ENCODE measurements at regions not wholly inside any gene's neighbourhood (a gene's known extent, or its start where the extent isn't known, plus 50 kb on each side); places are given as distances from the start of the nearest gene placed in this dataset.

DNA sequence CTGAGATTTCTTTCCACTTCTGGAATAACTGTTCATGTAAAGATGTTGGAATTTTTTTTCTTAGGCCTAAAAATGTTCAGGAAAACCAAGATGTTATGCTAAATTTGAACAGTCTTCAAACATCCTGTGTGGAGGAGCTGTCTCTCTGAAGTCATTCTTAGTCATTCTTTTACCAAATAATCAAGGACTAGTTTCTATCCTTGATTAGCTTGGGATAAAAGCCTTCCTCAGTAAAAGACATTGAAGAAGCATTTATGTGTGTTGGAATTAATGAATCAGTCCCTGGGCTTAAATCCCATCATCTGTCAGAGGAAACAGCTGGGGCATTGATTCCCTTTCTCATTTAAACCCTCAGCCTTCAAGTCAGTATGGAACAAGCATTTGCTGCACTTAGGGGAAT, 300.1 kb upstream of the NXPH2 start:
- ChIA-PET CTCF (no interaction called here), POLR2A (no interaction called here)
- DNase-seq (ENCODE audit: extremely low spot score): no peak
- no peak for TF ChIP-seq HDGF (IDR thresholded peaks at IDR 0.05; ENCODE audit: borderline replicate concordance)
- no peak for TF ChIP-seq SP1 (IDR thresholded peaks at IDR 0.05)
- no peak for TF ChIP-seq SUZ12 (IDR thresholded peaks at IDR 0.05)
- TF ChIP-seq FOXA1 (IDR thresholded peaks at IDR 0.05): no peak
- no peak for TF ChIP-seq CTBP1 (IDR thresholded peaks at IDR 0.05; ENCODE audit: borderline replicate concordance)

- CTCF ChIA-PET: no interaction called here
- DNase-seq (ENCODE audit: extremely low spot score): no peak
- POLR2A ChIA-PET: no interaction called here
- no peak for TF ChIP-seq FOXA1 (IDR thresholded peaks at IDR 0.05)
- no peak for TF ChIP-seq LEF1 (IDR thresholded peaks at IDR 0.05; ENCODE audit: borderline replicate concordance)
- TF ChIP-seq ARNT (IDR thresholded peaks at IDR 0.05): no peak
Observed at GRCh38 chr2:139079311-139079710, 299.1 kb upstream of the NXPH2 start.

DNA sequence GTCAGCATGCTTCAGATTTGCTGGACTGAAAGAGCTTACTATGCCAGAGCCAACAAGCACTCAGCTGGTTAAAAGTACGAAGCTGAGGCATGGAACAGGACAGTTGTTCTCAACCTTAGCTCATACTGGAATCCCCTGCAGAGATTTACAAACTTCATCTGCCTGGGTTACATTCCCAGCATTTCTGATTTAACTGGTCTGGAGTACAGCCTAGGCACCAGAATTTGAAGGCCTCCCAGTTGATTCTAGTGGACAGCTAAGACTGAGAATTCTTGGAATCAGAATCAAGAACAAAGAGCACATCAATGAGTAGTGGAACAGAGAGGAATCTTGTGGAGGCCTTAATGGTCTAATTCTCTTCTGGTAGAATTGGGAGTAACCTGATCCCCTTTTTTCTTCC, 298.2 kb upstream of the NXPH2 start:
- CTCF ChIA-PET: no interaction called here
- no peak for TF ChIP-seq L3MBTL2 (conservative IDR thresholded peaks at IDR 0.05)
- no peak for TF ChIP-seq NFRKB (IDR thresholded peaks at IDR 0.05)
- TF ChIP-seq SP1 (IDR thresholded peaks at IDR 0.05): no peak
- no peak for TF ChIP-seq FOXK2 (IDR thresholded peaks at IDR 0.05)
- no peak for TF ChIP-seq ZNF384 (IDR thresholded peaks at IDR 0.05)
- no peak for TF ChIP-seq ARNT (IDR thresholded peaks at IDR 0.05)
- TF ChIP-seq FOXM1 (IDR thresholded peaks at IDR 0.05; ENCODE audit: borderline replicate concordance): no peak
- TF ChIP-seq, protein P1, sequence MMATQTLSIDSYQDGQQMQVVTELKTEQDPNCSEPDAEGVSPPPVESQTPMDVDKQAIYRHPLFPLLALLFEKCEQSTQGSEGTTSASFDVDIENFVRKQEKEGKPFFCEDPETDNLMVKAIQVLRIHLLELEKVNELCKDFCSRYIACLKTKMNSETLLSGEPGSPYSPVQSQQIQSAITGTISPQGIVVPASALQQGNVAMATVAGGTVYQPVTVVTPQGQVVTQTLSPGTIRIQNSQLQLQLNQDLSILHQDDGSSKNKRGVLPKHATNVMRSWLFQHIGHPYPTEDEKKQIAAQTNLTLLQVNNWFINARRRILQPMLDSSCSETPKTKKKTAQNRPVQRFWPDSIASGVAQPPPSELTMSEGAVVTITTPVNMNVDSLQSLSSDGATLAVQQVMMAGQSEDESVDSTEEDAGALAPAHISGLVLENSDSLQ (IDR thresholded peaks at IDR 0.05): no peak
- no peak for TF ChIP-seq TARDBP (IDR thresholded peaks at IDR 0.05)
- TF ChIP-seq ELF4 (IDR thresholded peaks at IDR 0.05): no peak
- TF ChIP-seq BHLHE40 (IDR thresholded peaks at IDR 0.05; ENCODE audit: borderline replicate concordance): no peak
- DNase-seq (ENCODE audit: extremely low spot score): no peak
- POLR2A ChIA-PET: no interaction called here

- DNase-seq (ENCODE audit: extremely low spot score): no peak
- ChIA-PET CTCF (no interaction called here), POLR2A (no interaction called here)
- TF ChIP-seq TARDBP (IDR thresholded peaks at IDR 0.05) (no peak), SUZ12 (IDR thresholded peaks at IDR 0.05) (no peak), L3MBTL2 (conservative IDR thresholded peaks at IDR 0.05) (no peak)
Observed at GRCh38 chr2:139077099-139077737, 297.0 kb upstream of the NXPH2 start.

DNA sequence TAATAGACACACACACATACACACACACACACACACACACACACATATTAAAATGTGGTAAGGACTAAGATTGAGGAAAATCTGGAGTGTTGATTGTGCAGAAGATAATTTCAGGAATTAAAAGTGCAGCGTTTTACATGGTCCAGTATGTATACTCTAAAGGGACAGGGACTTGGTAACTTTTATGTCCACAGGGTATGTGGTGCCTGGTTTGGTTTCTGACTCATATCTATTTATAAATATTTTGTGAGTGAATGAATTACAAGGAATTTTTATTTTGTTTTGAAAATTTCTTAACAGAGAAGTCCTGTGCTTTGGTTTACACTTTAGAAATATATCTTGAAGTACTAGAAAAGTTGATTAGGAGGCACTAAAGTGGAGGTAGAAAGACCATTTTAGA, 287.7 kb upstream of the NXPH2 start:
- ChIA-PET POLR2A (no interaction called here), CTCF (no interaction called here)
- no peak for DNase-seq (ENCODE audit: extremely low spot score)
- no peak for TF ChIP-seq CTBP1 (IDR thresholded peaks at IDR 0.05; ENCODE audit: borderline replicate concordance)
- no peak for TF ChIP-seq ARNT (IDR thresholded peaks at IDR 0.05)
- TF ChIP-seq FOXA1 (IDR thresholded peaks at IDR 0.05): no peak
- TF ChIP-seq FOXK2 (IDR thresholded peaks at IDR 0.05): no peak

DNA sequence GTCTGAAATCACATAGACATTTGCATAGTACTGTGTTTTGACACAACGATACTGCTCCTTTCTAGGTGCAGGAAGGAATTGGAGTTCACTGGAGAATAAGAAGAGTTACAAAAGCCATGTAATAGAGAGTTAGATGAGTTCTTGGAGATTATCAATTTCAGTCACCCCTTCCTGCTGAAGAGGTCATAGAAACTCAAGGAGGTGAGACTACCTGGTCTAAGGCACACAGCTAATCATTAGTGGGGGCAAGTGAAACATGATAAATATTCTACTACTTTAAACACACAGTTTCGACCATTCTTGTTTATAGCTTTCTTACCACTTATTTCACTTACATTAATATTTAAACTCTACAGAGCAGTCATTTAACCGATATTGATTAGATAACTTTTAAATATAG, 286.9 kb upstream of the NXPH2 start:
- ChIA-PET POLR2A (no interaction called here), CTCF (no interaction called here)
- TF ChIP-seq FOXM1 (IDR thresholded peaks at IDR 0.05; ENCODE audit: borderline replicate concordance): no peak
- no peak for TF ChIP-seq LEF1 (IDR thresholded peaks at IDR 0.05; ENCODE audit: borderline replicate concordance)
- no peak for TF ChIP-seq CTBP1 (IDR thresholded peaks at IDR 0.05; ENCODE audit: borderline replicate concordance)
- TF ChIP-seq TARDBP (IDR thresholded peaks at IDR 0.05): no peak
- DNase-seq (ENCODE audit: extremely low spot score): no peak

DNA sequence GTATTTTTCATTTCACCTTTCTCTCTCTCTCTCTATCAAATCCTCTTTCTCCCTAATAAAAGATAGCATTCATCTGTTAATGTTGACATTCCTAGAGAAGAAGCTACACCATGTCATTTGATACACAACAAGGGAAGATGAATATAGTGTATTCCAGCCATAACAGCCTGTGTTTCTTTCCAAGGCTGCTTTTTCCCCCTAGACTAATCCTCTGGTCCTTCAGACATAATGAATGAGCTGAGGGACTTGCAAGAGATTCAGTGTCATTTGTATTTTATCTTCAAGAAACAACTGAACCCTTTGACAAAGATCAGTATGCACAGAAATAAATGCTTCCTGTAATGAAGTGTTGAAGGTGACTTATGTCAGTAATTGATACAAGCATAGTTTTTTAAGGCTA, 284.0 kb upstream of the NXPH2 start:
- TF ChIP-seq ZNF384 (IDR thresholded peaks at IDR 0.05) (no peak), TARDBP (IDR thresholded peaks at IDR 0.05) (no peak), FOXK2 (IDR thresholded peaks at IDR 0.05) (no peak), CTBP1 (IDR thresholded peaks at IDR 0.05; ENCODE audit: borderline replicate concordance) (no peak), SUZ12 (IDR thresholded peaks at IDR 0.05) (no peak), NFRKB (IDR thresholded peaks at IDR 0.05) (no peak), SP1 (IDR thresholded peaks at IDR 0.05) (no peak), FOXA1 (IDR thresholded peaks at IDR 0.05) (no peak), HDGF (IDR thresholded peaks at IDR 0.05; ENCODE audit: borderline replicate concordance) (no peak), ELF4 (IDR thresholded peaks at IDR 0.05) (no peak), FOXM1 (IDR thresholded peaks at IDR 0.05; ENCODE audit: borderline replicate concordance) (no peak), L3MBTL2 (conservative IDR thresholded peaks at IDR 0.05) (no peak)
- TF ChIP-seq, protein P1 (IDR thresholded peaks at IDR 0.05): no peak
- POLR2A ChIA-PET: no interaction called here
- CTCF ChIA-PET: no interaction called here
- DNase-seq (ENCODE audit: extremely low spot score): no peak

GRCh38 chr2:139059617-139060016, 279.4 kb upstream of the NXPH2 start:
- POLR2A ChIA-PET: no interaction called here
- DNase-seq (ENCODE audit: extremely low spot score): no peak
- CTCF ChIA-PET: no interaction called here
- TF ChIP-seq CTBP1 (IDR thresholded peaks at IDR 0.05; ENCODE audit: borderline replicate concordance): no peak
- TF ChIP-seq FOXK2 (IDR thresholded peaks at IDR 0.05): no peak
- TF ChIP-seq, protein P1 (IDR thresholded peaks at IDR 0.05): peak; percentile 44
- no peak for TF ChIP-seq LEF1 (IDR thresholded peaks at IDR 0.05; ENCODE audit: borderline replicate concordance)
